Left colon (tissue), 2 donors: ENCODE measurements at regions not wholly inside any gene's neighbourhood (a gene's known extent, or its start where the extent isn't known, plus 50 kb on each side); places are given as distances from the start of the nearest gene placed in this dataset.
"Not testable (repeated sequence)": the region's sequence is repeated elsewhere in the genome, so short reads cannot be mapped to it uniquely, and the experiment has no call there.

Source experiments
- ATAC-seq: fragments of 200-7000 bp; cut with Tn5 transposase; one replicate; pipeline ENCODE4 v1.9.1; 2020; ENCODE audit warnings: mild to moderate bottlenecking, moderate library complexity
- DNase-seq, 2 donors: peaks; one replicate each; pipeline ENCODE4 v3.0.0-alpha.2; 2020
- intact Hi-C, 2 donors: fragments of 100-400 bp; cut with DNase I in 1 of 2; cut with micrococcal nuclease in 1 of 2; formaldehyde crosslinking; loops; one replicate each; pipeline versions ENCODE4 v1.11.2 to v1.14.0; 2022; cut with DNase I, micrococcal nuclease
- donor health status: DM: no; HTN: no; CAD: no.
- donor health status: DM: yes; HTN: yes; CAD: no.

GRCh38 chr3:5944061-5944460 is 756.6 kb downstream of the EDEM1 start:
- ATAC-seq, DNase-seq, intact Hi-C loops: not testable (repeated sequence)

- DNase-seq (no peak), ATAC-seq (no peak)
- intact Hi-C loops, result no loop called here
These were observed 760.6 kb downstream of the EDEM1 start for GRCh38 chr3:5948084-5948483.

- DNase-seq (no peak), ATAC-seq (no peak)
- intact Hi-C loops, result no loop called here
These were observed 763.5 kb downstream of the EDEM1 start for GRCh38 chr3:5951026-5951425.

GRCh38 chr3:5972586-5972985 is 785.1 kb downstream of the EDEM1 start:
- no peak for DNase-seq
- no peak for ATAC-seq
- intact Hi-C loops, result no loop called here

- intact Hi-C loops, result no loop called here
- no peak for DNase-seq
- ATAC-seq, result no peak
These were observed 787.3 kb downstream of the EDEM1 start for GRCh38 chr3:5974630-5975322.

GRCh38 chr3:5977331-5977730 is 789.8 kb downstream of the EDEM1 start:
- intact Hi-C loops, result no loop called here
- DNase-seq, result no peak
- no peak for ATAC-seq

GRCh38 chr3:5980475-5980874 is 793.0 kb downstream of the EDEM1 start:
- ATAC-seq (no peak), DNase-seq (no peak)
- intact Hi-C loops, result no loop called here

GRCh38 chr3:5994651-5995050 is 807.1 kb downstream of the EDEM1 start:
- DNase-seq (no peak), ATAC-seq (no peak)
- intact Hi-C loops, result no loop called here

- intact Hi-C loops, result no loop called here
- ATAC-seq (no peak), DNase-seq (no peak)
These were observed 830.9 kb downstream of the EDEM1 start for GRCh38 chr3:6018456-6018855.

GRCh38 chr3:6022621-6023020 is 835.1 kb downstream of the EDEM1 start:
- intact Hi-C loops, result no loop called here
- ATAC-seq, result no peak

GRCh38 chr3:6025032-6025431 is 835.9 kb upstream of the GRM7 start:
- DNase-seq (no peak), ATAC-seq (no peak)
- intact Hi-C loops, result no loop called here

More at GRCh38 chr3:6022621-6023020, 835.1 kb downstream of the EDEM1 start:
- no peak for DNase-seq

GRCh38 chr3:6030648-6031047 is 830.3 kb upstream of the GRM7 start:
- intact Hi-C loops, ATAC-seq, DNase-seq: not testable (repeated sequence)

- no peak for ATAC-seq
These were observed 825.3 kb upstream of the GRM7 start for GRCh38 chr3:6035626-6036025.

GRCh38 chr3:6039971-6040370 is 820.9 kb upstream of the GRM7 start:
- DNase-seq (no peak), ATAC-seq (no peak)
- intact Hi-C loops, result no loop called here

More at GRCh38 chr3:6035626-6036025, 825.3 kb upstream of the GRM7 start:
- intact Hi-C loops, result no loop called here
- no peak for DNase-seq

- DNase-seq (no peak), ATAC-seq (no peak)
- intact Hi-C loops, result no loop called here
These were observed 819.0 kb upstream of the GRM7 start for GRCh38 chr3:6041894-6042293.

- intact Hi-C loops, result no loop called here
- no peak for DNase-seq
These were observed 813.9 kb upstream of the GRM7 start for GRCh38 chr3:6047016-6047415.

GRCh38 chr3:6060251-6060650 is 800.7 kb upstream of the GRM7 start:
- ATAC-seq (no peak), DNase-seq (no peak)
- intact Hi-C loops, result no loop called here

More at GRCh38 chr3:6047016-6047415, 813.9 kb upstream of the GRM7 start:
- no peak for ATAC-seq

- DNase-seq, result no peak
- intact Hi-C loops, result no loop called here
- no peak for ATAC-seq
These were observed 798.4 kb upstream of the GRM7 start for GRCh38 chr3:6062261-6063187.

- ATAC-seq, result no peak
- no peak for DNase-seq
- intact Hi-C loops, result no loop called here
These were observed 794.5 kb upstream of the GRM7 start for GRCh38 chr3:6066397-6066796.
